Trophoblast cell (in vitro differentiated cells and primary cell): ENCODE measurements at regions not wholly inside any gene's neighbourhood (a gene's known extent, or its start where the extent isn't known, plus 50 kb on each side); places are given as distances from the start of the nearest gene placed in this dataset.

Experiments
- DNase-seq, 2 donors: peaks; one replicate each; pipeline ENCODE4 v3.0.0-alpha.2; 2016
- H2AFZ ChIP-seq: 2 replicates; pipeline ENCODE4 v1.6.1; 2013; ENCODE audit warnings: low read length, moderate library complexity, mild to moderate bottlenecking; ENCODE audit not compliant: insufficient read depth, poor library complexity
- H2AK5ac ChIP-seq: 2 replicates; pipeline ENCODE4 v1.6.1; 2013; ENCODE audit warnings: mild to moderate bottlenecking, low read length
- H2BK120ac ChIP-seq: 2 replicates; pipeline ENCODE4 v1.6.1; 2013; ENCODE audit warnings: low read length, mild to moderate bottlenecking, moderate library complexity; ENCODE audit not compliant: insufficient read depth, poor library complexity
- H2BK12ac ChIP-seq: 2 replicates; pipeline ENCODE4 v1.6.1; 2013; ENCODE audit warnings: mild to moderate bottlenecking, low read length, moderate library complexity
- H2BK5ac ChIP-seq: 2 replicates; pipeline ENCODE4 v1.6.1; 2013; ENCODE audit warnings: low read length, low read depth, moderate library complexity, mild to moderate bottlenecking; ENCODE audit not compliant: poor library complexity
- H3K14ac ChIP-seq: 2 replicates; pipeline ENCODE4 v1.6.1; 2013; ENCODE audit warnings: mild to moderate bottlenecking, low read length
- H3K18ac ChIP-seq: 2 replicates; pipeline ENCODE4 v1.6.1; 2013; ENCODE audit warnings: mild to moderate bottlenecking, low read length
- H3K23ac ChIP-seq: 2 replicates; pipeline ENCODE4 v1.6.1; 2013; ENCODE audit warnings: low read length
- H3K27ac ChIP-seq: 2 replicates; pipeline ENCODE4 v1.5.1; 2013; ENCODE audit warnings: low read depth, mild to moderate bottlenecking, inconsistent platforms, low read length, moderate library complexity
- H3K27me3 ChIP-seq: 2 replicates; pipeline ENCODE4 v1.6.1; 2013; ENCODE audit warnings: inconsistent platforms, mild to moderate bottlenecking, low read length, moderate library complexity; ENCODE audit not compliant: insufficient read depth
- H3K36me3 ChIP-seq, 2 experiments: 1 replicate in 1 of 2; 2 replicates in 1 of 2; pipeline ENCODE4 v1.6.1; 2013; ENCODE audit warnings: low read length in 2 of 2, mild to moderate bottlenecking in 2 of 2, moderate library complexity in 1 of 2; ENCODE audit not compliant: insufficient read depth in 2 of 2, control insufficient read depth in 1 of 2
- H3K4ac ChIP-seq: 2 replicates; pipeline ENCODE4 v1.6.1; 2013; ENCODE audit warnings: low read depth, mild to moderate bottlenecking, low read length, moderate library complexity
- H3K4me1 ChIP-seq, 2 experiments: 1 replicate in 1 of 2; 2 replicates in 1 of 2; pipeline ENCODE4 v1.6.1; 2013; ENCODE audit warnings: low read length in 2 of 2, mild to moderate bottlenecking in 2 of 2, moderate library complexity in 1 of 2; ENCODE audit not compliant: insufficient read depth in 2 of 2, control insufficient read depth in 1 of 2
- H3K4me2 ChIP-seq: 2 replicates; pipeline ENCODE4 v1.6.1; 2013; ENCODE audit warnings: inconsistent platforms, mild to moderate bottlenecking, low read length, moderate library complexity
- H3K4me3 ChIP-seq: 2 replicates; pipeline ENCODE4 v1.5.1; 2013; ENCODE audit warnings: mild to moderate bottlenecking, low read depth, low read length, inconsistent platforms
- H3K79me1 ChIP-seq: one replicate; pipeline ENCODE4 v1.6.1; 2013; ENCODE audit warnings: low read length
- H3K79me2 ChIP-seq: 2 replicates; pipeline ENCODE4 v1.6.1; 2013; ENCODE audit warnings: low read length, mild to moderate bottlenecking; ENCODE audit not compliant: control insufficient read depth, insufficient read depth, poor library complexity
- H3K9ac ChIP-seq: 2 replicates; pipeline ENCODE4 v1.6.1; 2013; ENCODE audit warnings: mild to moderate bottlenecking, low read length
- H3K9me3 ChIP-seq: 2 replicates; pipeline ENCODE4 v1.6.1; 2013; ENCODE audit warnings: low read depth, mild to moderate bottlenecking, control low read depth, inconsistent platforms, low read length; ENCODE audit not compliant: insufficient read depth
- H4K12ac ChIP-seq: 2 replicates; pipeline ENCODE4 v1.6.1; 2013; ENCODE audit warnings: low read depth, mild to moderate bottlenecking, low read length, moderate library complexity
- H4K8ac ChIP-seq: 2 replicates; pipeline ENCODE4 v1.6.1; 2013; ENCODE audit warnings: low read depth, mild to moderate bottlenecking, low read length, moderate library complexity
- H4K91ac ChIP-seq: one replicate; pipeline ENCODE4 v1.6.1; 2013; ENCODE audit warnings: low read depth, mild to moderate bottlenecking, low read length, moderate library complexity
- WGBS: extraction: QIAGEN DNeasy Blood & Tissue Kit; methylation state at CpG from one replicate; pipeline ENCODE4 v1.1.7; 2013; ENCODE audit warnings: missing lambda C conversion rate; ENCODE audit not compliant: insufficient read length, insufficient coverage; ENCODE audit errors: extremely low coverage; 5-methylcytosine and 5-hydroxymethylcytosine counted together

DNA sequence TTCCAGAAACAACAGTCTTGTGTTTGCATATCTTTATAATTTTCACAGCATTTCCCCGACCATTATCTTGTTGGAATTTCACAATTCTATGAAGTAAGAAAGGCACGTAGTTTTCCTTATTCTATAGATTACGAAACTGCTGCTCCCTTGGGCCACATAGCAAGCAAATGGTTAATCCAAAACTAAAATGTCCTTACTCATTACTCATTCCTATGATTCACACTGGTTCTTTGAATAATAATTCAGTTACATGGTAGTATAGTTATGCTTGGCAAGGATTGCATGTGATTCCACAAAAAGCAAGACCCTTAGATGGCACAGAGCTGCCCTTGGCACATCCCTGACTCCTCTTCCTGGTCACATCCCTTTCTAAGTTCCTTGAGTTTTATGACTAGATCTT, 51.2 kb downstream of the OR13H1 start:
- H3K14ac ChIP-seq = no peak overlapping the region
- H3K4me1 ChIP-seq = no peaks in the 10 kb centered on the region
- no peak overlapping the region for H3K4me2 ChIP-seq
- no peak overlapping the region for H3K18ac ChIP-seq
- no peaks in the 10 kb centered on the region for H3K79me2 ChIP-seq
- H3K27ac ChIP-seq = no peak overlapping the region
- H3K79me1 ChIP-seq = no peaks in the 10 kb centered on the region
- H4K91ac ChIP-seq = no peak overlapping the region
- no peak overlapping the region for H2BK5ac ChIP-seq
- WGBS = no CpG with 5 or more reads among the region's 3 CpGs
- no peaks in the 10 kb centered on the region for H3K27me3 ChIP-seq
- no peak overlapping the region for H2BK12ac ChIP-seq
- H2AK5ac ChIP-seq = no peak overlapping the region
- no peaks in the 10 kb centered on the region for H3K36me3 ChIP-seq
- H3K4ac ChIP-seq = no peak overlapping the region
- H2AFZ ChIP-seq = no peak overlapping the region
- no peak overlapping the region for H3K9ac ChIP-seq
- no peak overlapping the region for H3K4me3 ChIP-seq
- DNase-seq = peak; percentile 19 to 76
- no peak overlapping the region for H3K23ac ChIP-seq
- H3K9me3 ChIP-seq = no peaks in the 10 kb centered on the region
- H2BK120ac ChIP-seq = no peak overlapping the region
- H4K12ac ChIP-seq = no peak overlapping the region
- no peak overlapping the region for H4K8ac ChIP-seq

DNA sequence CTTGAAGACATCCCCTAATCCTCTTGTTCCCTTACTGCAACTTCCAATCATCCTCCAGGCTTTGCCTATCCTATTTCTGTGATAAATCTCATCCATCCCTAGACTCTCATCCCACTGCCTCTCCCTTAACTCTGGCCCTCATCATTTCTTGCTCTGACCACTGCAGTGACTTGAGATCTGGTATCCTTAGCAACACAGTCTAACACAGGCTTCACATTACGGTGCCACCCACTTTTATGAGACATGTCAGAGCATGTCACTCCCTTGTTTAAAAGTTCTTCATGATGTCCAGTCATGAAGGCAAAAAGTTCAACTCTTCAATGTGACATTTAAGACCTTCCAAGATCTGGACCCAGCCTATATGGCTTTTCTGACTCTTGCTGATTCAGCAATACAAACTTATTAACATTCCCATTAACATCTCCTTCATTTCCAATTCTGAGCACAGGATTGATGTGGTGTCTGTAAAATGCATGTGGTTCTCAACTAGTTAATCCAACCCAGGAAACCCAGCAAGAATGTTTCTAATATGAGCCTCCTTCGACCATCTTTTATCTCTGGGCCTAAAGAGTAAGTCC, 64.0 kb downstream of the OR13H1 start:
- no CpG with 5 or more reads among the region's 2 CpGs for WGBS
- Histone ChIP-seq H4K8ac (no peak overlapping the region), H3K27ac (no peak overlapping the region), H3K79me1 (no peaks in the 10 kb centered on the region), H3K4ac (no peak overlapping the region), H3K18ac (no peak overlapping the region), H3K36me3 (no peaks in the 10 kb centered on the region), H3K79me2 (no peaks in the 10 kb centered on the region), H2AK5ac (no peak overlapping the region), H3K14ac (no peak overlapping the region), H3K9ac (no peak overlapping the region), H2BK120ac (no peak overlapping the region), H2BK5ac (no peak overlapping the region), H4K12ac (no peak overlapping the region), H3K27me3 (no peaks in the 10 kb centered on the region), H3K4me1 (no peaks in the 10 kb centered on the region), H3K4me3 (no peak overlapping the region), H3K23ac (no peak overlapping the region), H4K91ac (no peak overlapping the region), H2BK12ac (no peak overlapping the region), H3K9me3 (no peaks in the 10 kb centered on the region), H2AFZ (no peak overlapping the region), H3K4me2 (no peak overlapping the region)
- no peak for DNase-seq

DNA sequence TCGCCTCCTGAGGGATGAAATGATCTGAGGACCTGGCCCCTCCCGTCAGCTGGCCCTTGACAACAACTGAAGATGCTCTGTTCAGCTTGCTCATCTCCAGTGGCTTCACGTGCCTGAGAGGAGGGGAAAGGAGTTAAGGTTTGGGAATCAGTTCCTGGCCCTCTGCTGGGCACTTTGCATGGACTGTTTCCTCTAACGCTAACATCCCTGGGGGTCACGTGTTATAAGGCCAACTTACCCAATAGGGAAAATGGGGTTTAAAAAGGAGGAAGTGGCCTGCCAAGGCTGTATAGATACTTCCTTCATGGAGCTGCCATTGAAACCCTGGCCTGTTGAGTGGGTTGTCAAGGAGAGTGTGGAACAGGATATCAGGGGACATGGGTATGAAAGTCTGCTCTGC, 65.6 kb downstream of the OR13H1 start:
- Histone ChIP-seq H3K18ac (no peak overlapping the region), H3K9me3 (no peaks in the 10 kb centered on the region), H3K27me3 (no peaks in the 10 kb centered on the region), H3K36me3 (no peaks in the 10 kb centered on the region), H4K91ac (no peak overlapping the region), H3K4me2 (no peak overlapping the region), H2BK120ac (no peak overlapping the region), H3K79me1 (no peaks in the 10 kb centered on the region), H3K79me2 (no peaks in the 10 kb centered on the region), H2BK5ac (no peak overlapping the region), H4K12ac (no peak overlapping the region), H2BK12ac (no peak overlapping the region), H3K4ac (no peak overlapping the region), H2AFZ (no peak overlapping the region), H4K8ac (no peak overlapping the region), H3K23ac (no peak overlapping the region), H3K9ac (no peak overlapping the region), H3K27ac (no peak overlapping the region), H3K4me1 (no peaks in the 10 kb centered on the region), H2AK5ac (no peak overlapping the region), H3K4me3 (no peak overlapping the region), H3K14ac (no peak overlapping the region)
- WGBS = no CpG with 5 or more reads among the region's 5 CpGs
- no peak for DNase-seq

DNA sequence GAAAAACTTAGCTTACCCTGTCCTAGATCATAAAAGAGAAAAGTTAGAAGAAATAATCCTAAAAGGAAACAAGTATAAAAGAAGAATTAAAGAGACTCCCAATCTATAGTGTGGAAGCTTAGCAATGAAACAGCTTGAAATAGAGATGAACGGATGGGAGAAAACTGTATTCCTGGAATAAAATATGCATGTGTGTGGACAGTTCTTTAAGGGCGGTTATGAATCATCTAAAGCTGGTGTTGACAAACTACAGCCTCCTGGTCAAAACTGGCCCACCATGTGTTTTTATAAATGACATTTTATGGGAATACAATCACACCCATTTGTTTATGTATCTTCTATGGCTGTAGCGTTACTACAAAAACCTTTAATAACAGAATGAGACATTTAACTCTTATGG, 69.4 kb downstream of the OR13H1 start:
- Histone ChIP-seq H2AFZ (no peak overlapping the region), H2AK5ac (no peak overlapping the region), H3K4ac (no peak overlapping the region), H3K4me1 (no peaks in the 10 kb centered on the region), H3K4me3 (no peak overlapping the region), H3K14ac (no peak overlapping the region), H4K12ac (no peak overlapping the region), H3K23ac (no peak overlapping the region), H3K27me3 (no peaks in the 10 kb centered on the region), H3K9ac (no peak overlapping the region), H3K36me3 (no peaks in the 10 kb centered on the region), H4K8ac (no peak overlapping the region), H3K27ac (no peak overlapping the region), H4K91ac (no peak overlapping the region), H2BK120ac (no peak overlapping the region), H3K9me3 (no peaks in the 10 kb centered on the region), H3K18ac (no peak overlapping the region), H2BK5ac (no peak overlapping the region), H3K79me2 (no peaks in the 10 kb centered on the region), H3K79me1 (no peaks in the 10 kb centered on the region), H3K4me2 (no peak overlapping the region), H2BK12ac (no peak overlapping the region)
- no peak for DNase-seq
- WGBS = no CpG with 5 or more reads among the region's 3 CpGs
